HL-60 (cell line): ENCODE measurements at regions not wholly inside any gene's neighbourhood (a gene's known extent, or its start where the extent isn't known, plus 50 kb on each side); places are given as distances from the start of the nearest gene placed in this dataset.

ENCODE experiments used
- DNase-seq, 2 experiments: peaks; one replicate each; pipeline ENCODE4 v3.0.0-alpha.2; 2010 to 2020; ENCODE audit warnings: low read depth in 1 of 2, low spot score in 1 of 2
- H3K27ac ChIP-seq: fragments of 250-450 bp; sonication (Bioruptor Pico); replicated peaks from 2 replicates; pipeline ENCODE4 v1.5.1; 2020; ENCODE audit warnings: mild to moderate bottlenecking, moderate library complexity
- H3K27me3 ChIP-seq: fragments of 250-450 bp; sonication (Bioruptor Pico); 2 replicates; pipeline ENCODE4 v1.5.1; 2021; ENCODE audit warnings: mild to moderate bottlenecking, moderate library complexity; ENCODE audit not compliant: insufficient read depth, poor library complexity, severe bottlenecking
- H3K4me3 ChIP-seq: replicated peaks from 2 replicates; pipeline ENCODE4 v1.5.1; 2011; ENCODE audit warnings: mild to moderate bottlenecking, control low read depth, low read length; ENCODE audit not compliant: insufficient read depth
- CTCF ChIP-seq: IDR thresholded peaks from one replicate; pipeline ENCODE4 v1.5.1; 2011; ENCODE audit warnings: low read length, control low read depth, inconsistent platforms; ENCODE audit not compliant: insufficient read depth
- GABPA ChIP-seq: IDR thresholded peaks from 2 replicates; pipeline ENCODE4 v1.6.1; 2012; ENCODE audit warnings: low read depth
- POLR2AphosphoS5 ChIP-seq: IDR thresholded peaks from 2 replicates; pipeline ENCODE4 v1.6.1; 2012; ENCODE audit warnings: low read depth
- REST ChIP-seq: IDR thresholded peaks from 2 replicates; pipeline ENCODE4 v1.6.1; 2012; ENCODE audit warnings: low read depth; ENCODE audit not compliant: insufficient replicate concordance
- SPI1 ChIP-seq: IDR thresholded peaks from 2 replicates; pipeline ENCODE4 v1.6.1; 2012; ENCODE audit warnings: low read depth, mild to moderate bottlenecking, borderline replicate concordance

GRCh38 chr5:38780316-38780715 lies 65.5 kb upstream of the OSMR start:
- DNase-seq: no peak
- H3K27me3 ChIP-seq: no peaks in the 10 kb centered on the region
- no peak overlapping the region for H3K4me3 ChIP-seq
- no peak overlapping the region for H3K27ac ChIP-seq
- no peak for TF ChIP-seq SPI1

- no peak for DNase-seq
- no peak overlapping the region for H3K27ac ChIP-seq
- H3K27me3 ChIP-seq: no peaks in the 10 kb centered on the region
- no peak overlapping the region for H3K4me3 ChIP-seq
- TF ChIP-seq REST (no peak), GABPA (no peak), POLR2AphosphoS5 (no peak), CTCF (no peak), SPI1 (no peak)
Observed at GRCh38 chr5:38780945-38781344, 64.9 kb upstream of the OSMR start.

- no peak for TF ChIP-seq POLR2AphosphoS5
- TF ChIP-seq SPI1: no peak
- no peak for TF ChIP-seq GABPA
- TF ChIP-seq REST: no peak
- TF ChIP-seq CTCF: no peak
- Histone ChIP-seq H3K27ac (no peak overlapping the region), H3K4me3 (no peak overlapping the region), H3K27me3 (no peaks in the 10 kb centered on the region)
- no peak for DNase-seq
Observed at GRCh38 chr5:38782180-38782835, 63.5 kb upstream of the OSMR start.

GRCh38 chr5:38783011-38783561 lies 62.7 kb upstream of the OSMR start:
- TF ChIP-seq POLR2AphosphoS5 (no peak), REST (no peak), SPI1 (no peak)
- H3K27me3 ChIP-seq: no peaks in the 10 kb centered on the region
- H3K27ac ChIP-seq: no peak overlapping the region
- H3K4me3 ChIP-seq: no peak overlapping the region
- no peak for DNase-seq
